ENCODE measurements at regions not wholly inside any gene's neighbourhood (a gene's known extent, or its start where the extent isn't known, plus 50 kb on each side); places are given as distances from the start of the nearest gene placed in this dataset.
"Not testable (repeated sequence)": the region's sequence is repeated elsewhere in the genome, so short reads cannot be mapped to it uniquely, and the experiment has no call there.

DNA sequence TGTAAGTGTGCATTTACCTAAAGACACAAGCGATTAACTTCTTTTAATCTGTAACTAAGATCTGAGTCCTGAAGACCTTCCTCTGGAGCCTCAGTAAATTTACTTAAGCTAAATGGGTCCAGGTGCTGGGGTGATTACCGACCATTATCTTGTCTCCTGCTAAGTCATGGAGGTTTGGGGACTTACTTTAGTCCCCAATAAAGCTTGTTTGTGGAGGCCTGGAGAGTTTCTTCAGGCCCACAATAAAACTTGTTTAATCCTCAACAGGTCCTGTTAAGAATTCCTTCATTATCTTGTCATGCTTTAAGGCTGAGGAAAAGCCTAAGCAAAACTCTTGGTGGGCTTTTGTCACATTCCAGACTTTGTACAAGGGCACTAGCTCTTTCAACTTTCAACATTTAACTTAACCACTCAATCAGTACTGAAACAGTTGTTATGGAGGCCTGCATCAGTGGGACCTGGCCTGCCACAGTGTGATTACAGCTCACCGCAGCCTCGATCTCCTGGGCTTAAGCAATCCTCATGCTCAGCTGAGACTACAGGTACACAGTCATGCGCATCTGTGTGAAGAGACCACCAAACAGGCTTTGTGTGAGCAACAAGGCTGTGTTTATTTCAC is 84.0 kb downstream of the FMO4 start:
- no peaks in the 10 kb centered on the region for H3K27me3 ChIP-seq (ENCODE audit: control insufficient read depth, insufficient read depth, low read length)
- no peaks in the 10 kb centered on the region for H3K36me3 ChIP-seq (ENCODE audit: control insufficient read depth, insufficient read depth, low read length)
- no peak overlapping the region for H3K4me3 ChIP-seq (ENCODE audit: low read depth, low read length)
- H3K9me3 ChIP-seq (ENCODE audit: control insufficient read depth, insufficient read depth, low read length): no peaks in the 10 kb centered on the region
- H3K4me1 ChIP-seq (ENCODE audit: control insufficient read depth, insufficient read depth, low read length): peaks cover 5% of the 10 kb centered on the region
- no peak overlapping the region for H3K9ac ChIP-seq (ENCODE audit: low read depth, low read length)
- peak overlapping the region; percentile 51 for H3K27ac ChIP-seq (ENCODE audit: low read depth, low read length)

- H3K4me1 ChIP-seq (ENCODE audit: control insufficient read depth, insufficient read depth, low read length): peaks cover 13% of the 10 kb centered on the region
- no peaks in the 10 kb centered on the region for H3K27me3 ChIP-seq (ENCODE audit: control insufficient read depth, insufficient read depth, low read length)
- no peaks in the 10 kb centered on the region for H3K9me3 ChIP-seq (ENCODE audit: control insufficient read depth, insufficient read depth, low read length)
- H3K36me3 ChIP-seq (ENCODE audit: control insufficient read depth, insufficient read depth, low read length): no peaks in the 10 kb centered on the region
- H3K27ac ChIP-seq (ENCODE audit: low read depth, low read length): no peak overlapping the region
- H3K9ac ChIP-seq (ENCODE audit: low read depth, low read length): no peak overlapping the region
- no peak overlapping the region for H3K4me3 ChIP-seq (ENCODE audit: low read depth, low read length)
These were observed 81.9 kb upstream of the PRRC2C start for GRCh38 chr1:171403393-171403792.

DNA sequence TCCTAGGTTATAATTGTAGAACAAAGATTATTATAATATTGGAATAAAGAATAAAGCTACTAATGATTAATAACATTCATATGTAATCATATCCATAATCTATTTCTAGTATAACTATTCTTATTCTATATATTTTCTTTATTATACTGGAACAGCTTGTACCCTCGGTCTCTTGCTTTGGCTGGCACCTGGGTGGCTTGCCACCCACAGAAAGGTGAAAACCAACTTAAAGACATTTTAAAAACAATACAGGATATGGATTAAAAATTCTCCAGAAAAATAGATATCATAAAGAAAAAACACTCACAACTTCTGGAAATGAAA is 80.0 kb upstream of the PRRC2C start:
- H3K36me3 ChIP-seq (ENCODE audit: control insufficient read depth, insufficient read depth, low read length): no peaks in the 10 kb centered on the region
- no peak overlapping the region for H3K27ac ChIP-seq (ENCODE audit: low read depth, low read length)
- no peaks in the 10 kb centered on the region for H3K9me3 ChIP-seq (ENCODE audit: control insufficient read depth, insufficient read depth, low read length)
- no peaks in the 10 kb centered on the region for H3K27me3 ChIP-seq (ENCODE audit: control insufficient read depth, insufficient read depth, low read length)
- H3K4me3 ChIP-seq (ENCODE audit: low read depth, low read length): no peak overlapping the region
- H3K4me1 ChIP-seq (ENCODE audit: control insufficient read depth, insufficient read depth, low read length): peaks cover 13% of the 10 kb centered on the region
- H3K9ac ChIP-seq (ENCODE audit: low read depth, low read length): no peak overlapping the region

DNA sequence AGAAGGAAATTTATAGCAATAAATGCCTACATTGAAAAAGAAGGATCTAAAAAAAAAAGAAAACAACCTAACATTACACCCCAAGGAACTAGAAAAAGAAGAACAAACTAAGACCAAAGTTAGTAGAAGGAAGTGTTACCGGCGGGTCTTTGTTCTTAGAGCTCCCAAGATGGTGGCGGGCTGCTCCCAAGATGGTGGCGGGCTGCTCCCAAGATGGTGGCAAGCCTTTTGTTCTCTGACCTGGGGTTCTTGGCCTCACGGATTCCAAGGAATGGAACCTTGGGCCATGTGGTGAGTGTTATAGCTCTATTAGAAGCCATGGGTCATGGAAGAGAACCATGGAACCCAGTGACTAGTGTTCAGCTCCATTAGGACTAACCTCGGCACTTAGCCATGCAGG is 71.8 kb upstream of the PRRC2C start:
- not testable (repeated sequence) for H3K4me3 ChIP-seq (ENCODE audit: low read depth, low read length); H3K27me3 ChIP-seq (ENCODE audit: control insufficient read depth, insufficient read depth, low read length)

DNA sequence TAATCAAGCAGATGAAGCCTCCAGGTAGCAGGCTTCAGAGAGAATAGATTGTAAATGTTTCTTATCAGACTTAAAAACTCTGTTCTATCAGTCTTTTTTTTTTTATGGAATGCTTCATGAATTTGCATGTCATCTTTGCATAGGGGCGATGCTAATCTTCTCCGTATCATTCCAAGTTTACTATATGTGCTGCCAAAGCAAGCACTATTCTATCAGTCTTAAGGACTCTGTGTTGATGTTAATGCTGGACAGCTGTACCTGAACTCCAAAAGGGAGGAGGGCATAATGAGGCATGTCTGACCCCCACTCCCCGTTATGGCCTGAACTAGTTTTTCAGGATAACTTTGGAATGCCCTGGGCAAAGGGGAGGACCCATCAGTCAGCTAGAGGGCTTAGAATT is 66.8 kb upstream of the PRRC2C start:
- H3K4me3 ChIP-seq (ENCODE audit: low read depth, low read length): no peak overlapping the region
- no peak overlapping the region for H3K27ac ChIP-seq (ENCODE audit: low read depth, low read length)
- H3K27me3 ChIP-seq (ENCODE audit: control insufficient read depth, insufficient read depth, low read length): no peaks in the 10 kb centered on the region
- no peak overlapping the region for H3K9ac ChIP-seq (ENCODE audit: low read depth, low read length)
- no peaks in the 10 kb centered on the region for H3K36me3 ChIP-seq (ENCODE audit: control insufficient read depth, insufficient read depth, low read length)
- H3K9me3 ChIP-seq (ENCODE audit: control insufficient read depth, insufficient read depth, low read length): peaks cover 3% of the 10 kb centered on the region; the same call in 1 of the 2 replicates
- peaks cover 19% of the 10 kb centered on the region for H3K4me1 ChIP-seq (ENCODE audit: control insufficient read depth, insufficient read depth, low read length)

More for the DNA sequence above, 71.8 kb upstream of the PRRC2C start:
- H3K4me1 ChIP-seq (ENCODE audit: control insufficient read depth, insufficient read depth, low read length); H3K27ac ChIP-seq (ENCODE audit: low read depth, low read length); H3K36me3 ChIP-seq (ENCODE audit: control insufficient read depth, insufficient read depth, low read length); H3K9me3 ChIP-seq (ENCODE audit: control insufficient read depth, insufficient read depth, low read length); H3K9ac ChIP-seq (ENCODE audit: low read depth, low read length): not testable (repeated sequence)

- no peak overlapping the region for H3K4me3 ChIP-seq (ENCODE audit: low read depth, low read length)
- no peaks in the 10 kb centered on the region for H3K27me3 ChIP-seq (ENCODE audit: control insufficient read depth, insufficient read depth, low read length)
- peaks cover 21% of the 10 kb centered on the region for H3K4me1 ChIP-seq (ENCODE audit: control insufficient read depth, insufficient read depth, low read length)
- H3K27ac ChIP-seq (ENCODE audit: low read depth, low read length): peak overlapping the region; percentile 68
- no peaks in the 10 kb centered on the region for H3K9me3 ChIP-seq (ENCODE audit: control insufficient read depth, insufficient read depth, low read length)
- no peaks in the 10 kb centered on the region for H3K36me3 ChIP-seq (ENCODE audit: control insufficient read depth, insufficient read depth, low read length)
- 0 out of 2 replicates have a peak overlapping the region, but pooled peaks have one; percentile 21 for H3K9ac ChIP-seq (ENCODE audit: low read depth, low read length)
These were observed 64.5 kb upstream of the PRRC2C start for GRCh38 chr1:171420810-171421209.

GRCh38 chr1:171421413-171422020 is 63.8 kb upstream of the PRRC2C start:
- Histone ChIP-seq H3K9ac (ENCODE audit: low read depth, low read length) (no peak overlapping the region), H3K4me3 (ENCODE audit: low read depth, low read length) (no peak overlapping the region), H3K9me3 (ENCODE audit: control insufficient read depth, insufficient read depth, low read length) (peaks cover 6% of the 10 kb centered on the region), H3K27ac (ENCODE audit: low read depth, low read length) (peak overlapping the region; percentile 60), H3K36me3 (ENCODE audit: control insufficient read depth, insufficient read depth, low read length) (no peaks in the 10 kb centered on the region), H3K27me3 (ENCODE audit: control insufficient read depth, insufficient read depth, low read length) (no peaks in the 10 kb centered on the region), H3K4me1 (ENCODE audit: control insufficient read depth, insufficient read depth, low read length) (peaks cover 21% of the 10 kb centered on the region)

DNA sequence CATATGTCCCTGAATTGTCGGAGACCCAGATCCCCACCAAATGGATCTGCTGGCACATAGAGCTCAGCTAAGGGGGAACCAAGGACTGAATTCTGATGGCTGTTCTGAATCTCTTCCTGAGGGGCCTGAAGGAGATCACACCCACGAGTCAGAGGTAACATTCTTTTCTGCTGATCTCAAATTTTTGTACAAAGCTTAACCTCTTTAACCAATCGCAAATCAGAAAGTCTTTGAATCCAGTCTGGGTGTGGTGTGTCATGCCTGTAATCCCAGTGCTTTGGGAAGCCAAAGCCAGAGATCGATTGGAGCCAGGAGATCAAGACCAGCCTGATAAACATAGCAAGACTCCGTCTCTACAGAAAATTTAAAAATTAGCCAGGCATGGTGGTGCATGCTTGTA is 62.8 kb upstream of the PRRC2C start:
- Histone ChIP-seq H3K9ac (ENCODE audit: low read depth, low read length) (no peak overlapping the region), H3K27ac (ENCODE audit: low read depth, low read length) (no peak overlapping the region), H3K9me3 (ENCODE audit: control insufficient read depth, insufficient read depth, low read length) (peaks cover 10% of the 10 kb centered on the region), H3K4me1 (ENCODE audit: control insufficient read depth, insufficient read depth, low read length) (peaks cover 21% of the 10 kb centered on the region), H3K4me3 (ENCODE audit: low read depth, low read length) (no peak overlapping the region), H3K36me3 (ENCODE audit: control insufficient read depth, insufficient read depth, low read length) (no peaks in the 10 kb centered on the region), H3K27me3 (ENCODE audit: control insufficient read depth, insufficient read depth, low read length) (no peaks in the 10 kb centered on the region)

GRCh38 chr1:171424494-171424893 is 60.8 kb upstream of the PRRC2C start:
- no peak overlapping the region for H3K9ac ChIP-seq (ENCODE audit: low read depth, low read length)

DNA sequence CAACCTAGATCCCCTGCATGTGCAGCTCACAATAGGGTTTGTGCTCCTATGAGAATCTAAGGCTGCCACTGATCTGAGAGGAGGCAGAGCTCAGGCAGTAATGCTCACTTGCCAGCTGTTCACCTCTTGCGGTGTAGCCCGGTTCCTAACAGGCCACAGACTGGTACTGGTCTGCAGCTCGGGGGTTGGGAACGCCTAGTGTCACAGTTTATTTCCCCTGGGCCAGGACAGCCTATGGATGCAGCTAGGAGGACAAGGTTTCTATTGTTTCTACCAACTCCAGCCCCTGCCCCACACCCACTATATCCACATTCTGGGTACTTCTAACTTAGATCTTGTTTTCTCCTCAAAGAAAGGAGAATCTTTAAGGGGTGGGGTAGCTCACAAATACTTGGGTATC is 58.7 kb upstream of the PRRC2C start:
- H3K4me3 ChIP-seq (ENCODE audit: low read depth, low read length): no peak overlapping the region
- no peak overlapping the region for H3K27ac ChIP-seq (ENCODE audit: low read depth, low read length)

More at GRCh38 chr1:171424494-171424893, 60.8 kb upstream of the PRRC2C start:
- Histone ChIP-seq H3K9me3 (ENCODE audit: control insufficient read depth, insufficient read depth, low read length) (peaks cover 20% of the 10 kb centered on the region), H3K27ac (ENCODE audit: low read depth, low read length) (no peak overlapping the region), H3K27me3 (ENCODE audit: control insufficient read depth, insufficient read depth, low read length) (no peaks in the 10 kb centered on the region), H3K4me3 (ENCODE audit: low read depth, low read length) (no peak overlapping the region), H3K4me1 (ENCODE audit: control insufficient read depth, insufficient read depth, low read length) (peaks cover 21% of the 10 kb centered on the region), H3K36me3 (ENCODE audit: control insufficient read depth, insufficient read depth, low read length) (no peaks in the 10 kb centered on the region)

GRCh38 chr1:171427852-171428471 is 57.4 kb upstream of the PRRC2C start:
- no peak overlapping the region for H3K9ac ChIP-seq (ENCODE audit: low read depth, low read length)
- H3K27me3 ChIP-seq (ENCODE audit: control insufficient read depth, insufficient read depth, low read length): no peaks in the 10 kb centered on the region
- H3K27ac ChIP-seq (ENCODE audit: low read depth, low read length): no peak overlapping the region
- H3K4me1 ChIP-seq (ENCODE audit: control insufficient read depth, insufficient read depth, low read length): peaks cover 11% of the 10 kb centered on the region; the same call in 1 of the 2 replicates
- H3K4me3 ChIP-seq (ENCODE audit: low read depth, low read length): no peak overlapping the region
- H3K36me3 ChIP-seq (ENCODE audit: control insufficient read depth, insufficient read depth, low read length): no peaks in the 10 kb centered on the region
- peaks cover 30% of the 10 kb centered on the region for H3K9me3 ChIP-seq (ENCODE audit: control insufficient read depth, insufficient read depth, low read length)

More for the DNA sequence above, 58.7 kb upstream of the PRRC2C start:
- no peak overlapping the region for H3K9ac ChIP-seq (ENCODE audit: low read depth, low read length)
- H3K9me3 ChIP-seq (ENCODE audit: control insufficient read depth, insufficient read depth, low read length): peaks cover 30% of the 10 kb centered on the region
- no peaks in the 10 kb centered on the region for H3K36me3 ChIP-seq (ENCODE audit: control insufficient read depth, insufficient read depth, low read length)
- peaks cover 9% of the 10 kb centered on the region for H3K4me1 ChIP-seq (ENCODE audit: control insufficient read depth, insufficient read depth, low read length)
- no peaks in the 10 kb centered on the region for H3K27me3 ChIP-seq (ENCODE audit: control insufficient read depth, insufficient read depth, low read length)

Measured in HUES48 (cell line).